HG02678 (cell line): ENCODE measurements at regions not wholly inside any gene's neighbourhood (a gene's known extent, or its start where the extent isn't known, plus 50 kb on each side); places are given as distances from the start of the nearest gene placed in this dataset.
"Not testable (repeated sequence)": the region's sequence is repeated elsewhere in the genome, so short reads cannot be mapped to it uniquely, and the experiment has no call there.

Source experiments
- ATAC-seq: cut with Tn5 transposase; IDR thresholded peaks from one replicate; pipeline ENCODE4 v1.9.1; 2021; ENCODE audit warnings: mild to moderate bottlenecking, moderate library complexity; ENCODE audit not compliant: unreplicated experiment

GRCh38 chr3:912717-913116, 180.1 kb upstream of the CNTN6 start:
- not testable (repeated sequence) for ATAC-seq

GRCh38 chr3:923161-923910, 169.5 kb upstream of the CNTN6 start:
- no peak for ATAC-seq

- no peak for ATAC-seq
Observed at GRCh38 chr3:930866-931265, 162.0 kb upstream of the CNTN6 start.

- ATAC-seq = no peak
Observed at GRCh38 chr3:933326-933725, 159.5 kb upstream of the CNTN6 start.

- ATAC-seq = no peak
Observed at GRCh38 chr3:944786-945185, 148.0 kb upstream of the CNTN6 start.

GRCh38 chr3:945738-946137, 147.1 kb upstream of the CNTN6 start:
- no peak for ATAC-seq

GRCh38 chr3:952906-953305, 139.9 kb upstream of the CNTN6 start:
- ATAC-seq = no peak

GRCh38 chr3:963255-963654, 129.6 kb upstream of the CNTN6 start:
- ATAC-seq = no peak

- ATAC-seq = no peak
Observed at GRCh38 chr3:963755-964154, 129.1 kb upstream of the CNTN6 start.

- ATAC-seq = no peak
Observed at GRCh38 chr3:965826-966225, 127.0 kb upstream of the CNTN6 start.

GRCh38 chr3:966341-966740, 126.5 kb upstream of the CNTN6 start:
- ATAC-seq = no peak

GRCh38 chr3:973340-973739, 119.5 kb upstream of the CNTN6 start:
- no peak for ATAC-seq

- no peak for ATAC-seq
Observed at GRCh38 chr3:976006-976405, 116.8 kb upstream of the CNTN6 start.

GRCh38 chr3:981156-981555, 111.7 kb upstream of the CNTN6 start:
- no peak for ATAC-seq

- ATAC-seq = no peak
Observed at GRCh38 chr3:988785-989184, 104.0 kb upstream of the CNTN6 start.

GRCh38 chr3:992871-993270, 100.0 kb upstream of the CNTN6 start:
- no peak for ATAC-seq

GRCh38 chr3:1002010-1002409, 90.8 kb upstream of the CNTN6 start:
- no peak for ATAC-seq

- no peak for ATAC-seq
Observed at GRCh38 chr3:1007866-1008265, 85.0 kb upstream of the CNTN6 start.

GRCh38 chr3:1010228-1010627, 82.6 kb upstream of the CNTN6 start:
- no peak for ATAC-seq

GRCh38 chr3:1015826-1016225, 77.0 kb upstream of the CNTN6 start:
- no peak for ATAC-seq

GRCh38 chr3:1017870-1018269, 75.0 kb upstream of the CNTN6 start:
- no peak for ATAC-seq

GRCh38 chr3:1019157-1019556, 73.7 kb upstream of the CNTN6 start:
- ATAC-seq = no peak

GRCh38 chr3:1026395-1026794, 66.4 kb upstream of the CNTN6 start:
- no peak for ATAC-seq
